GM23338 (cell line): ENCODE measurements at regions not wholly inside any gene's neighbourhood (a gene's known extent, or its start where the extent isn't known, plus 50 kb on each side); places are given as distances from the start of the nearest gene placed in this dataset.

Experiments used
- ATAC-seq: fragments of 200-7000 bp; cut with Tn5 transposase; 3 replicates; pipeline ENCODE4 v1.9.1; 2020
- DNase-seq: peaks from one replicate; pipeline ENCODE4 v3.0.0-alpha.2; 2015; ENCODE audit warnings: low spot score
- H2AFZ ChIP-seq: fragments of 200-600 bp; sonication (generic); 2 replicates; pipeline ENCODE4 v1.8.0; 2016; ENCODE audit warnings: antibody characterized with exemption, mild to moderate bottlenecking, moderate library complexity
- H3F3A ChIP-seq: fragments of 200-600 bp; sonication (generic); replicated peaks from 2 replicates; pipeline ENCODE4 v1.8.0; 2017; ENCODE audit warnings: antibody characterized with exemption, mixed run types, low read depth
- H3K27ac ChIP-seq: fragments of 200-600 bp; sonication (generic); 2 replicates; pipeline ENCODE4 v1.6.1; 2016; ENCODE audit warnings: low read depth
- H3K27me3 ChIP-seq: fragments of 200-600 bp; sonication (generic); 2 replicates; pipeline ENCODE4 v1.8.0; 2016; ENCODE audit warnings: mild to moderate bottlenecking, mixed run types, moderate library complexity; ENCODE audit not compliant: insufficient read depth
- H3K36me3 ChIP-seq: fragments of 200-600 bp; sonication (generic); 2 replicates; pipeline ENCODE4 v1.8.0; 2016; ENCODE audit warnings: mild to moderate bottlenecking; ENCODE audit not compliant: insufficient read depth
- H3K4me1 ChIP-seq: fragments of 200-600 bp; sonication (generic); 2 replicates; pipeline ENCODE4 v1.8.0; 2016; ENCODE audit warnings: mild to moderate bottlenecking, moderate library complexity; ENCODE audit not compliant: insufficient read depth
- H3K4me2 ChIP-seq: fragments of 200-600 bp; sonication (generic); 2 replicates; pipeline ENCODE4 v1.7.1; 2017; ENCODE audit warnings: mixed run types
- H3K4me3 ChIP-seq: fragments of 200-600 bp; sonication (generic); 2 replicates; pipeline ENCODE4 v1.6.1; 2016; ENCODE audit warnings: mixed run types
- H3K79me2 ChIP-seq: fragments of 200-600 bp; sonication (generic); replicated peaks from 2 replicates; pipeline ENCODE4 v1.8.0; 2017; ENCODE audit warnings: mild to moderate bottlenecking; ENCODE audit not compliant: insufficient read depth
- H3K9me2 ChIP-seq: fragments of 200-600 bp; sonication (generic); 2 replicates; pipeline ENCODE4 v1.8.0; 2017; ENCODE audit not compliant: insufficient read depth
- H4K20me1 ChIP-seq: fragments of 200-600 bp; sonication (generic); replicated peaks from 2 replicates; pipeline ENCODE4 v1.8.0; 2017; ENCODE audit warnings: mild to moderate bottlenecking; ENCODE audit not compliant: insufficient read depth
- H3K27ac Mint-ChIP-seq: 2 replicates; pipeline ENCODE4 v1.8.0; 2020; ENCODE audit warnings: inconsistent platforms, mild to moderate bottlenecking, moderate library complexity, mixed read lengths
- H3K27me3 Mint-ChIP-seq: 3 replicates; pipeline ENCODE4 v1.8.0; 2022; ENCODE audit warnings: low read depth, mild to moderate bottlenecking, moderate library complexity, mixed read lengths, inconsistent platforms; ENCODE audit not compliant: insufficient read depth, poor library complexity
- H3K36me3 Mint-ChIP-seq: 3 replicates; pipeline ENCODE4 v1.8.0; 2021; ENCODE audit warnings: low read depth, mild to moderate bottlenecking, inconsistent platforms, moderate library complexity, mixed read lengths
- H3K4me1 Mint-ChIP-seq: 3 replicates; pipeline ENCODE4 v1.8.0; 2020; ENCODE audit warnings: mild to moderate bottlenecking, inconsistent platforms, mixed read lengths
- H3K4me3 Mint-ChIP-seq: 3 replicates; pipeline ENCODE4 v1.8.0; 2021; ENCODE audit warnings: moderate library complexity, mild to moderate bottlenecking, inconsistent platforms, mixed read lengths
- H3K9me3 Mint-ChIP-seq: 3 replicates; pipeline ENCODE4 v1.8.0; 2020; ENCODE audit warnings: moderate library complexity, mild to moderate bottlenecking, inconsistent platforms, mixed read lengths
- CREB1 ChIP-seq: fragments of 250-450 bp; sonication (Bioruptor Pico); IDR thresholded peaks from 2 replicates; pipeline ENCODE4 v1.5.0; 2020; ENCODE audit warnings: low read depth, mild to moderate bottlenecking, moderate library complexity
- EZH2 ChIP-seq: fragments of 200-600 bp; sonication (generic); IDR thresholded peaks from one replicate; pipeline ENCODE4 v1.8.0; 2017; ENCODE audit warnings: antibody characterized with exemption, mild to moderate bottlenecking, low read depth; ENCODE audit not compliant: unreplicated experiment
- EZH2phosphoT487 ChIP-seq: fragments of 200-600 bp; sonication (generic); IDR thresholded peaks from one replicate; pipeline ENCODE4 v1.8.1; 2018; ENCODE audit warnings: antibody characterized with exemption; ENCODE audit not compliant: unreplicated experiment
- JUNB ChIP-seq: IDR thresholded peaks from one replicate; pipeline ENCODE4 v1.6.1; 2016; ENCODE audit warnings: antibody characterized with exemption; ENCODE audit not compliant: unreplicated experiment
- NANOG ChIP-seq: IDR thresholded peaks from 2 replicates; pipeline ENCODE4 v1.6.1; 2016; ENCODE audit warnings: antibody characterized with exemption, borderline replicate concordance
- POLR2AphosphoS5 ChIP-seq: IDR thresholded peaks from 2 replicates; pipeline ENCODE4 v1.6.1; 2016; ENCODE audit warnings: antibody characterized with exemption, low read depth
- STAT1 ChIP-seq: IDR thresholded peaks from one replicate; pipeline ENCODE4 v1.6.1; 2016; ENCODE audit warnings: antibody characterized with exemption; ENCODE audit not compliant: unreplicated experiment
- ZNF114 ChIP-seq: fragments of 250-450 bp; sonication (Bioruptor Pico); IDR thresholded peaks from 2 replicates; pipeline ENCODE4 v1.5.0; 2020; ENCODE audit warnings: mild to moderate bottlenecking, moderate library complexity
- ZNF331 ChIP-seq: fragments of 250-450 bp; sonication (Bioruptor Pico); IDR thresholded peaks from 2 replicates; pipeline ENCODE4 v1.5.0; 2020; ENCODE audit warnings: low read depth, mild to moderate bottlenecking, moderate library complexity
- TF ChIP-seq, protein P1 (sequence below): IDR thresholded peaks from one replicate; pipeline ENCODE4 v1.6.1; 2018; ENCODE audit warnings: antibody characterized with exemption; ENCODE audit not compliant: unreplicated experiment
- TF ChIP-seq, protein P2 (sequence below), 2 experiments: fragments of 200-600 bp in 1 of 2; sonication (generic) in 1 of 2; conservative IDR thresholded peaks; 2 replicates each; pipeline versions ENCODE4 v1.5.1 to v1.6.1; 2016 to 2017; ENCODE audit warnings: antibody characterized with exemption in 2 of 2, low read depth in 2 of 2, mild to moderate bottlenecking in 2 of 2, moderate library complexity in 1 of 2
- TF ChIP-seq, protein P3 (sequence below): IDR thresholded peaks from 2 replicates; pipeline ENCODE4 v1.6.1; 2016; ENCODE audit warnings: antibody characterized with exemption
- TF ChIP-seq, protein P4 (sequence below): fragments of 250-450 bp; sonication (Bioruptor Pico); IDR thresholded peaks from 2 replicates; pipeline ENCODE4 v1.5.0; 2020; ENCODE audit warnings: mild to moderate bottlenecking, moderate library complexity

DNA sequence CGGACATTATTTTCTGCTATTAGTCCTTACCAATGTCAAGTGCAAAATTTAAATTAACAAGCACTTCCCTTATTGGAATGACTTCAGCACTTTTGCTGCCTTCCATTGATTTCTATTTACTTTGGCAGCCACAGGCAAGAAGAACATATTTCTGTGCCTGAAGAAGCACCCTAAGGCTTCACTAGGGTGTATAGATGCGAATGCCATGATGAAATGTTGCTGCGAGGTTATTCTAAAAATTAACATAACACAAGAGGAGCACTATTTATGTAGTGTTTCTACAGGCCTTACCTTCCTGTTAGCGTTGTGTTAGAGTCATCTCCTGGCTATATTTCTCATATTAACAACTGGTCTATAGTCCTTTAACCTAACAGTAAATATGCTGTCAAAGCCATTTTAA lies 365.0 kb upstream of the HNRNPA3 start:
- H3K9me3 Mint-ChIP-seq = no peaks in the 10 kb centered on the region
- no peaks in the 10 kb centered on the region for H3K36me3 Mint-ChIP-seq
- no peak for ATAC-seq
- H3K4me1 Mint-ChIP-seq = peaks cover 36% of the 10 kb centered on the region
- H3K4me3 ChIP-seq = no peak overlapping the region
- no peaks in the 10 kb centered on the region for H3K27me3 Mint-ChIP-seq
- H3K27me3 ChIP-seq = no peaks in the 10 kb centered on the region
- H2AFZ ChIP-seq = no peak overlapping the region
- TF ChIP-seq CREB1 (CRISPR knock-in tag) = no peak
- TF ChIP-seq, protein P1, sequence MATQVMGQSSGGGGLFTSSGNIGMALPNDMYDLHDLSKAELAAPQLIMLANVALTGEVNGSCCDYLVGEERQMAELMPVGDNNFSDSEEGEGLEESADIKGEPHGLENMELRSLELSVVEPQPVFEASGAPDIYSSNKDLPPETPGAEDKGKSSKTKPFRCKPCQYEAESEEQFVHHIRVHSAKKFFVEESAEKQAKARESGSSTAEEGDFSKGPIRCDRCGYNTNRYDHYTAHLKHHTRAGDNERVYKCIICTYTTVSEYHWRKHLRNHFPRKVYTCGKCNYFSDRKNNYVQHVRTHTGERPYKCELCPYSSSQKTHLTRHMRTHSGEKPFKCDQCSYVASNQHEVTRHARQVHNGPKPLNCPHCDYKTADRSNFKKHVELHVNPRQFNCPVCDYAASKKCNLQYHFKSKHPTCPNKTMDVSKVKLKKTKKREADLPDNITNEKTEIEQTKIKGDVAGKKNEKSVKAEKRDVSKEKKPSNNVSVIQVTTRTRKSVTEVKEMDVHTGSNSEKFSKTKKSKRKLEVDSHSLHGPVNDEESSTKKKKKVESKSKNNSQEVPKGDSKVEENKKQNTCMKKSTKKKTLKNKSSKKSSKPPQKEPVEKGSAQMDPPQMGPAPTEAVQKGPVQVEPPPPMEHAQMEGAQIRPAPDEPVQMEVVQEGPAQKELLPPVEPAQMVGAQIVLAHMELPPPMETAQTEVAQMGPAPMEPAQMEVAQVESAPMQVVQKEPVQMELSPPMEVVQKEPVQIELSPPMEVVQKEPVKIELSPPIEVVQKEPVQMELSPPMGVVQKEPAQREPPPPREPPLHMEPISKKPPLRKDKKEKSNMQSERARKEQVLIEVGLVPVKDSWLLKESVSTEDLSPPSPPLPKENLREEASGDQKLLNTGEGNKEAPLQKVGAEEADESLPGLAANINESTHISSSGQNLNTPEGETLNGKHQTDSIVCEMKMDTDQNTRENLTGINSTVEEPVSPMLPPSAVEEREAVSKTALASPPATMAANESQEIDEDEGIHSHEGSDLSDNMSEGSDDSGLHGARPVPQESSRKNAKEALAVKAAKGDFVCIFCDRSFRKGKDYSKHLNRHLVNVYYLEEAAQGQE = no peak
- TF ChIP-seq ZNF331 (CRISPR knock-in tag) = no peak
- TF ChIP-seq ZNF114 (CRISPR knock-in tag) = no peak
- TF ChIP-seq, protein P2, sequence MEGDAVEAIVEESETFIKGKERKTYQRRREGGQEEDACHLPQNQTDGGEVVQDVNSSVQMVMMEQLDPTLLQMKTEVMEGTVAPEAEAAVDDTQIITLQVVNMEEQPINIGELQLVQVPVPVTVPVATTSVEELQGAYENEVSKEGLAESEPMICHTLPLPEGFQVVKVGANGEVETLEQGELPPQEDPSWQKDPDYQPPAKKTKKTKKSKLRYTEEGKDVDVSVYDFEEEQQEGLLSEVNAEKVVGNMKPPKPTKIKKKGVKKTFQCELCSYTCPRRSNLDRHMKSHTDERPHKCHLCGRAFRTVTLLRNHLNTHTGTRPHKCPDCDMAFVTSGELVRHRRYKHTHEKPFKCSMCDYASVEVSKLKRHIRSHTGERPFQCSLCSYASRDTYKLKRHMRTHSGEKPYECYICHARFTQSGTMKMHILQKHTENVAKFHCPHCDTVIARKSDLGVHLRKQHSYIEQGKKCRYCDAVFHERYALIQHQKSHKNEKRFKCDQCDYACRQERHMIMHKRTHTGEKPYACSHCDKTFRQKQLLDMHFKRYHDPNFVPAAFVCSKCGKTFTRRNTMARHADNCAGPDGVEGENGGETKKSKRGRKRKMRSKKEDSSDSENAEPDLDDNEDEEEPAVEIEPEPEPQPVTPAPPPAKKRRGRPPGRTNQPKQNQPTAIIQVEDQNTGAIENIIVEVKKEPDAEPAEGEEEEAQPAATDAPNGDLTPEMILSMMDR (conservative IDR thresholded peaks at IDR 0.05; ENCODE audit: low read depth in 2 of 2) = no peak
- TF ChIP-seq STAT1 = no peak
- TF ChIP-seq JUNB = no peak
- TF ChIP-seq POLR2AphosphoS5 = no peak
- no peak for TF ChIP-seq EZH2phosphoT487
- TF ChIP-seq, protein P3, sequence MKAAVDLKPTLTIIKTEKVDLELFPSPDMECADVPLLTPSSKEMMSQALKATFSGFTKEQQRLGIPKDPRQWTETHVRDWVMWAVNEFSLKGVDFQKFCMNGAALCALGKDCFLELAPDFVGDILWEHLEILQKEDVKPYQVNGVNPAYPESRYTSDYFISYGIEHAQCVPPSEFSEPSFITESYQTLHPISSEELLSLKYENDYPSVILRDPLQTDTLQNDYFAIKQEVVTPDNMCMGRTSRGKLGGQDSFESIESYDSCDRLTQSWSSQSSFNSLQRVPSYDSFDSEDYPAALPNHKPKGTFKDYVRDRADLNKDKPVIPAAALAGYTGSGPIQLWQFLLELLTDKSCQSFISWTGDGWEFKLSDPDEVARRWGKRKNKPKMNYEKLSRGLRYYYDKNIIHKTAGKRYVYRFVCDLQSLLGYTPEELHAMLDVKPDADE = no peak
- TF ChIP-seq, protein P4, sequence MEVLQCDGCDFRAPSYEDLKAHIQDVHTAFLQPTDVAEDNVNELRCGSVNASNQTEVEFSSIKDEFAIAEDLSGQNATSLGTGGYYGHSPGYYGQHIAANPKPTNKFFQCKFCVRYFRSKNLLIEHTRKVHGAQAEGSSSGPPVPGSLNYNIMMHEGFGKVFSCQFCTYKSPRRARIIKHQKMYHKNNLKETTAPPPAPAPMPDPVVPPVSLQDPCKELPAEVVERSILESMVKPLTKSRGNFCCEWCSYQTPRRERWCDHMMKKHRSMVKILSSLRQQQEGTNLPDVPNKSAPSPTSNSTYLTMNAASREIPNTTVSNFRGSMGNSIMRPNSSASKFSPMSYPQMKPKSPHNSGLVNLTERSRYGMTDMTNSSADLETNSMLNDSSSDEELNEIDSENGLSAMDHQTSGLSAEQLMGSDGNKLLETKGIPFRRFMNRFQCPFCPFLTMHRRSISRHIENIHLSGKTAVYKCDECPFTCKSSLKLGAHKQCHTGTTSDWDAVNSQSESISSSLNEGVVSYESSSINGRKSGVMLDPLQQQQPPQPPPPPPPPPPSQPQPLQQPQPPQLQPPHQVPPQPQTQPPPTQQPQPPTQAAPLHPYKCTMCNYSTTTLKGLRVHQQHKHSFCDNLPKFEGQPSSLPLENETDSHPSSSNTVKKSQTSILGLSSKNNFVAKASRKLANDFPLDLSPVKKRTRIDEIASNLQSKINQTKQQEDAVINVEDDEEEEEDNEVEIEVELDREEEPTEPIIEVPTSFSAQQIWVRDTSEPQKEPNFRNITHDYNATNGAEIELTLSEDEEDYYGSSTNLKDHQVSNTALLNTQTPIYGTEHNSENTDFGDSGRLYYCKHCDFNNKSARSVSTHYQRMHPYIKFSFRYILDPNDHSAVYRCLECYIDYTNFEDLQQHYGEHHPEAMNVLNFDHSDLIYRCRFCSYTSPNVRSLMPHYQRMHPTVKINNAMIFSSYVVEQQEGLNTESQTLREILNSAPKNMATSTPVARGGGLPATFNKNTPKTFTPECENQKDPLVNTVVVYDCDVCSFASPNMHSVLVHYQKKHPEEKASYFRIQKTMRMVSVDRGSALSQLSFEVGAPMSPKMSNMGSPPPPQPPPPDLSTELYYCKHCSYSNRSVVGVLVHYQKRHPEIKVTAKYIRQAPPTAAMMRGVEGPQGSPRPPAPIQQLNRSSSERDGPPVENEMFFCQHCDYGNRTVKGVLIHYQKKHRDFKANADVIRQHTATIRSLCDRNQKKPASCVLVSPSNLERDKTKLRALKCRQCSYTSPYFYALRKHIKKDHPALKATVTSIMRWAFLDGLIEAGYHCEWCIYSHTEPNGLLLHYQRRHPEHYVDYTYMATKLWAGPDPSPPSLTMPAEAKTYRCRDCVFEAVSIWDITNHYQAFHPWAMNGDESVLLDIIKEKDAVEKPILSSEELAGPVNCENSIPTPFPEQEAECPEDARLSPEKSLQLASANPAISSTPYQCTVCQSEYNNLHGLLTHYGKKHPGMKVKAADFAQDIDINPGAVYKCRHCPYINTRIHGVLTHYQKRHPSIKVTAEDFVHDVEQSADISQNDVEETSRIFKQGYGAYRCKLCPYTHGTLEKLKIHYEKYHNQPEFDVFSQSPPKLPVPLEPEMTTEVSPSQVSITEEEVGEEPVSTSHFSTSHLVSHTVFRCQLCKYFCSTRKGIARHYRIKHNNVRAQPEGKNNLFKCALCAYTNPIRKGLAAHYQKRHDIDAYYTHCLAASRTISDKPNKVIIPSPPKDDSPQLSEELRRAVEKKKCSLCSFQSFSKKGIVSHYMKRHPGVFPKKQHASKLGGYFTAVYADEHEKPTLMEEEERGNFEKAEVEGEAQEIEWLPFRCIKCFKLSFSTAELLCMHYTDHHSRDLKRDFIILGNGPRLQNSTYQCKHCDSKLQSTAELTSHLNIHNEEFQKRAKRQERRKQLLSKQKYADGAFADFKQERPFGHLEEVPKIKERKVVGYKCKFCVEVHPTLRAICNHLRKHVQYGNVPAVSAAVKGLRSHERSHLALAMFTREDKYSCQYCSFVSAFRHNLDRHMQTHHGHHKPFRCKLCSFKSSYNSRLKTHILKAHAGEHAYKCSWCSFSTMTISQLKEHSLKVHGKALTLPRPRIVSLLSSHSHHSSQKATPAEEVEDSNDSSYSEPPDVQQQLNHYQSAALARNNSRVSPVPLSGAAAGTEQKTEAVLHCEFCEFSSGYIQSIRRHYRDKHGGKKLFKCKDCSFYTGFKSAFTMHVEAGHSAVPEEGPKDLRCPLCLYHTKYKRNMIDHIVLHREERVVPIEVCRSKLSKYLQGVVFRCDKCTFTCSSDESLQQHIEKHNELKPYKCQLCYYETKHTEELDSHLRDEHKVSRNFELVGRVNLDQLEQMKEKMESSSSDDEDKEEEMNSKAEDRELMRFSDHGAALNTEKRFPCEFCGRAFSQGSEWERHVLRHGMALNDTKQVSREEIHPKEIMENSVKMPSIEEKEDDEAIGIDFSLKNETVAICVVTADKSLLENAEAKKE (CRISPR knock-in tag) = no peak
- no peak for TF ChIP-seq NANOG
- TF ChIP-seq EZH2 = no peak
- no peaks in the 10 kb centered on the region for H3K79me2 ChIP-seq
- no peaks in the 10 kb centered on the region for H3F3A ChIP-seq
- no peaks in the 10 kb centered on the region for H3K36me3 ChIP-seq
- H3K4me2 ChIP-seq = no peak overlapping the region
- H3K27ac Mint-ChIP-seq = no peak overlapping the region
- DNase-seq = no peak
- H3K4me1 ChIP-seq = peaks cover 20% of the 10 kb centered on the region
- H4K20me1 ChIP-seq = no peaks in the 10 kb centered on the region
- H3K27ac ChIP-seq = no peak overlapping the region
- peaks cover 35% of the 10 kb centered on the region for H3K9me2 ChIP-seq
- no peak overlapping the region for H3K4me3 Mint-ChIP-seq
